ENCODE measurements at regions not wholly inside any gene's neighbourhood (a gene's known extent, or its start where the extent isn't known, plus 50 kb on each side); places are given as distances from the start of the nearest gene placed in this dataset.

DNA sequence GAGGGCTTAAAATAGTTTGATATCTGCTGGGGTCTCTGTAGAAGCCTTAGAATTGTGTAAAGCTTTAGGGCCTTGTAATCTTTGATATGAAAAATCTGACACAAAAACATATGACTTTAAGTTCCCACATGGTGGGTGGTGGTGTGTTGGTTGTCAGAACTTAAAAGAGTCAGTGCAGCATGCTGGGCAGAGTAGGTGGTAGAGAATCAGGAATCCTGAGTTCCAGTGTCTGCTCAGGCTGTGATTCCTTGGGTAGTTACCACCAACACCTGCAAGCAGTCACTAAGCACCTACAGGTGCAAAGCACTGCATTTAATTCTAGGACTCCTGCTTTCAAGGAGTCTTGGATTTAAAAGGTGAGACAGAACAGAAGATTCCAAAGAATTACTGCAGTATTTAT, 144.6 kb downstream of the ACER2 start:
- TF ChIP-seq POLR2A (IDR thresholded peaks at IDR 0.05; ENCODE audit: extremely low read depth, insufficient read length) (no peak), MYC (IDR thresholded peaks at IDR 0.05; ENCODE audit: low read depth, low read length) (no peak)
- TF ChIP-seq, protein P1, sequence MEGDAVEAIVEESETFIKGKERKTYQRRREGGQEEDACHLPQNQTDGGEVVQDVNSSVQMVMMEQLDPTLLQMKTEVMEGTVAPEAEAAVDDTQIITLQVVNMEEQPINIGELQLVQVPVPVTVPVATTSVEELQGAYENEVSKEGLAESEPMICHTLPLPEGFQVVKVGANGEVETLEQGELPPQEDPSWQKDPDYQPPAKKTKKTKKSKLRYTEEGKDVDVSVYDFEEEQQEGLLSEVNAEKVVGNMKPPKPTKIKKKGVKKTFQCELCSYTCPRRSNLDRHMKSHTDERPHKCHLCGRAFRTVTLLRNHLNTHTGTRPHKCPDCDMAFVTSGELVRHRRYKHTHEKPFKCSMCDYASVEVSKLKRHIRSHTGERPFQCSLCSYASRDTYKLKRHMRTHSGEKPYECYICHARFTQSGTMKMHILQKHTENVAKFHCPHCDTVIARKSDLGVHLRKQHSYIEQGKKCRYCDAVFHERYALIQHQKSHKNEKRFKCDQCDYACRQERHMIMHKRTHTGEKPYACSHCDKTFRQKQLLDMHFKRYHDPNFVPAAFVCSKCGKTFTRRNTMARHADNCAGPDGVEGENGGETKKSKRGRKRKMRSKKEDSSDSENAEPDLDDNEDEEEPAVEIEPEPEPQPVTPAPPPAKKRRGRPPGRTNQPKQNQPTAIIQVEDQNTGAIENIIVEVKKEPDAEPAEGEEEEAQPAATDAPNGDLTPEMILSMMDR (IDR thresholded peaks at IDR 0.05; ENCODE audit: low read depth, low read length) = no peak
- TF ChIP-seq, protein P2, sequence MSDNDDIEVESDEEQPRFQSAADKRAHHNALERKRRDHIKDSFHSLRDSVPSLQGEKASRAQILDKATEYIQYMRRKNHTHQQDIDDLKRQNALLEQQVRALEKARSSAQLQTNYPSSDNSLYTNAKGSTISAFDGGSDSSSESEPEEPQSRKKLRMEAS (IDR thresholded peaks at IDR 0.05; ENCODE audit: low read depth, low read length) = no peak
- DNase-seq (ENCODE audit: low read depth) = no peak

GRCh38 chr9:19552282-19553105, 143.7 kb downstream of the ACER2 start:
- DNase-seq (ENCODE audit: low read depth) = no peak
- H3K4me3 ChIP-seq (ENCODE audit: low read depth, low read length) = no peak overlapping the region
- TF ChIP-seq, protein P2 (IDR thresholded peaks at IDR 0.05; ENCODE audit: low read depth, low read length) = no peak
- TF ChIP-seq POLR2A (IDR thresholded peaks at IDR 0.05; ENCODE audit: extremely low read depth, insufficient read length) (no peak), MYC (IDR thresholded peaks at IDR 0.05; ENCODE audit: low read depth, low read length) (no peak)
- TF ChIP-seq, protein P1 (IDR thresholded peaks at IDR 0.05; ENCODE audit: low read depth, low read length) = no peak

More for the DNA sequence above, 144.6 kb downstream of the ACER2 start:
- no peak overlapping the region for H3K4me3 ChIP-seq (ENCODE audit: low read depth, low read length)

DNA sequence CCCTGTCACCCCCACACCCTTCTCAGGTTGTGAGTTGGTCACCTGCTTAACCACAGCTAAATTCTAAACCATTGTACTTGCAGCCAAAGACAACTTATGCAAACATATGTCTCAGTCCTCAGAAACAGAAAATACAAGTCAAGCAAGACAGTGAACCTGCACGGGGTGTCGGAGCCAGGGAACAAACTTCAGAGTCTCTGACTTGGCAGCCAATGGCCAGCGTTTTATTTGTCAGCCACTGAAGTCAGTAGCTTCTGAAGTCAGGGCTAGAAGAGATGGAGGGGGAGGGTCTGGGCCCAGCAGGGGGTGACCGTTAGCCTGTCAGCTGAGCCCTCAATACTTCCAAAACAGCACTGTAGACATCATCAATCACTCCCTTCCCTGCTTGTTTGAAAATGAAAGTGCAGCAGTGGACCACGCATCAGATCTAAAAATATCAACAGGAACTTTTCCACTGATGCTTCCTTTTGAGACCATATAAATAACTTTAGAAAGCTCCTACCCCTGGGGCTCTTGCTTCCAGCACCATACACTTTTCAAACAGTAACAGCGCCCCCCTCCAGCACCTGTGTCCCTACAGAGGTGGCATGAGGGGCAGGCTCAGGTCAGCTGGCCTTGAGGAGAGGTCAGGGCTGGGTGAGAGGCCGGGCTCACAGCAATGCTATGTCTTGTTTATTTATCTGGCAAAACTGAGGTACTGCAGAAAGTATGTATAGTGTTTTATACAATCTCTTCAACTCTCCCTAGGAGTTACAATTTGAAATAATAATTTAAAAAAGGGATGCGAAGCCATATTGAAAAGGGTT, 142.5 kb downstream of the ACER2 start:
- DNase-seq (ENCODE audit: low read depth) = no peak
- no peak overlapping the region for H3K4me3 ChIP-seq (ENCODE audit: low read depth, low read length)
- TF ChIP-seq, protein P2 (IDR thresholded peaks at IDR 0.05; ENCODE audit: low read depth, low read length) = no peak
- TF ChIP-seq POLR2A (IDR thresholded peaks at IDR 0.05; ENCODE audit: extremely low read depth, insufficient read length) = no peak
- TF ChIP-seq, protein P1 (IDR thresholded peaks at IDR 0.05; ENCODE audit: low read depth, low read length) = no peak
- TF ChIP-seq MYC (IDR thresholded peaks at IDR 0.05; ENCODE audit: low read depth, low read length) = no peak

GRCh38 chr9:19550009-19550408, 141.2 kb downstream of the ACER2 start:
- H3K4me3 ChIP-seq (ENCODE audit: low read depth, low read length) = no peak overlapping the region
- TF ChIP-seq POLR2A (IDR thresholded peaks at IDR 0.05; ENCODE audit: extremely low read depth, insufficient read length) (no peak), MYC (IDR thresholded peaks at IDR 0.05; ENCODE audit: low read depth, low read length) (no peak)
- TF ChIP-seq, protein P2 (IDR thresholded peaks at IDR 0.05; ENCODE audit: low read depth, low read length) = no peak
- TF ChIP-seq, protein P1 (IDR thresholded peaks at IDR 0.05; ENCODE audit: low read depth, low read length) = no peak
- no peak for DNase-seq (ENCODE audit: low read depth)

DNA sequence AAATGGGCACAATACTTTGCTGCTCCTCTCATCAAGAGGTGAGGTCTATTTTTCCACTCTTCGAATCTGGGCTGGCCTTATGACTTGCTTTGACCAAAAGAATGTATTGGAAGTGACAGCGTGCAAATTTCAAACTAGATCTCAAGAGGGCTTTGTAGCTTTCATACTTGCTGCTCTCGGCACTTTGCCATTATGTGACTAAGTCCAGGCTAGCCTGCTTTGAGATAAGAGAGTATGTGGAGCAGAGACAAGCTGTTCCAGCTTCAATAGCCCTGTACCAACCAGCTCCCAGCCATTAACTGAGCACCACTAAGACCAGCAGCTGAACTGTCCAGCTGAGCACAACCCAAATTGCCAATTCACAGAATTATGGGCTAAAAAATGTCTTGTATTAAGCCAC, 124.6 kb downstream of the ACER2 start:
- H3K4me3 ChIP-seq (ENCODE audit: low read depth, low read length) = no peak overlapping the region
- TF ChIP-seq, protein P1 (IDR thresholded peaks at IDR 0.05; ENCODE audit: low read depth, low read length) = no peak
- TF ChIP-seq MYC (IDR thresholded peaks at IDR 0.05; ENCODE audit: low read depth, low read length) (no peak), POLR2A (IDR thresholded peaks at IDR 0.05; ENCODE audit: extremely low read depth, insufficient read length) (no peak)
- TF ChIP-seq, protein P2 (IDR thresholded peaks at IDR 0.05; ENCODE audit: low read depth, low read length) = no peak
- DNase-seq (ENCODE audit: low read depth) = no peak
